Upper lobe of right lung (tissue), 1 donor: ENCODE measurements at regions not wholly inside any gene's neighbourhood (a gene's known extent, or its start where the extent isn't known, plus 50 kb on each side); places are given as distances from the start of the nearest gene placed in this dataset.

Source experiments
- ATAC-seq: fragments of 200-7000 bp; cut with Tn5 transposase; one replicate; pipeline ENCODE4 v1.9.1; 2020; ENCODE audit warnings: mild to moderate bottlenecking, moderate library complexity
- DNase-seq: peaks from one replicate; pipeline ENCODE4 v3.0.0-alpha.2; 2020
- H3K27ac ChIP-seq: fragments of 200-600 bp; one replicate; pipeline ENCODE4 v1.8.0; 2022
- H3K27me3 ChIP-seq: fragments of 200-600 bp; one replicate; pipeline ENCODE4 v1.8.0; 2022; ENCODE audit warnings: mild to moderate bottlenecking
- H3K36me3 ChIP-seq: fragments of 200-600 bp; one replicate; pipeline ENCODE4 v1.8.0; 2022
- H3K4me1 ChIP-seq: fragments of 200-600 bp; one replicate; pipeline ENCODE4 v1.8.0; 2022
- H3K4me3 ChIP-seq: fragments of 200-600 bp; one replicate; pipeline ENCODE4 v1.8.0; 2022; ENCODE audit warnings: mild to moderate bottlenecking
- H3K9me3 ChIP-seq: fragments of 200-600 bp; one replicate; pipeline ENCODE4 v1.8.0; 2022
- CTCF ChIP-seq: fragments of 200-600 bp; IDR thresholded peaks from one replicate; pipeline ENCODE4 v1.8.0; 2022; ENCODE audit warnings: antibody characterized with exemption
- intact Hi-C: fragments of 100-400 bp; cut with DNase I; formaldehyde crosslinking; loops from one replicate; pipeline ENCODE4 v1.11.0; 2022
- donor health status: DM: no; HTN: yes; CAD: no; lungs with severe emphysema.

- no peaks in the 10 kb centered on the region for H3K9me3 ChIP-seq
- H3K4me3 ChIP-seq, result no peak overlapping the region
- DNase-seq (no peak), ATAC-seq (no peak)
- H3K36me3 ChIP-seq, result no peaks in the 10 kb centered on the region
- no peaks in the 10 kb centered on the region for H3K27me3 ChIP-seq
- no peak overlapping the region for H3K27ac ChIP-seq
- no peak for TF ChIP-seq CTCF
- no peaks in the 10 kb centered on the region for H3K4me1 ChIP-seq
- intact Hi-C loops, result no loop called here
Measured at GRCh38 chr3:22928216-22929110, 274.7 kb upstream of the UBE2E2 start.

GRCh38 chr3:22933051-22933840, 269.9 kb upstream of the UBE2E2 start:
- ATAC-seq, result no peak
- no peak for DNase-seq
- Histone ChIP-seq H3K36me3 (no peaks in the 10 kb centered on the region), H3K9me3 (no peaks in the 10 kb centered on the region), H3K27ac (no peak overlapping the region), H3K4me1 (no peaks in the 10 kb centered on the region), H3K27me3 (no peaks in the 10 kb centered on the region), H3K4me3 (no peak overlapping the region)
- intact Hi-C loops, result no loop called here
- TF ChIP-seq CTCF, result no peak

- no peak for TF ChIP-seq CTCF
- intact Hi-C loops, result no loop called here
- no peaks in the 10 kb centered on the region for H3K9me3 ChIP-seq
- no peak overlapping the region for H3K27ac ChIP-seq
- H3K27me3 ChIP-seq, result no peaks in the 10 kb centered on the region
- no peaks in the 10 kb centered on the region for H3K36me3 ChIP-seq
- DNase-seq (no peak), ATAC-seq (no peak)
- no peaks in the 10 kb centered on the region for H3K4me1 ChIP-seq
- H3K4me3 ChIP-seq, result no peak overlapping the region
Measured at GRCh38 chr3:22933841-22934116, 269.3 kb upstream of the UBE2E2 start.

- H3K27me3 ChIP-seq, result no peaks in the 10 kb centered on the region
- no peak overlapping the region for H3K27ac ChIP-seq
- H3K9me3 ChIP-seq, result no peaks in the 10 kb centered on the region
- ATAC-seq, result no peak
- intact Hi-C loops, result no loop called here
- DNase-seq, result no peak
- TF ChIP-seq CTCF, result no peak
- no peak overlapping the region for H3K4me3 ChIP-seq
- no peaks in the 10 kb centered on the region for H3K36me3 ChIP-seq
- no peaks in the 10 kb centered on the region for H3K4me1 ChIP-seq
Measured at GRCh38 chr3:22935040-22935439, 268.1 kb upstream of the UBE2E2 start.

- Histone ChIP-seq H3K27ac (no peak overlapping the region), H3K27me3 (no peaks in the 10 kb centered on the region), H3K4me1 (no peaks in the 10 kb centered on the region), H3K4me3 (no peak overlapping the region), H3K36me3 (no peaks in the 10 kb centered on the region), H3K9me3 (no peaks in the 10 kb centered on the region)
- DNase-seq (no peak), ATAC-seq (no peak)
- intact Hi-C loops, result no loop called here
- no peak for TF ChIP-seq CTCF
Measured at GRCh38 chr3:22937536-22937935, 265.6 kb upstream of the UBE2E2 start.
